ENCODE measurements at regions not wholly inside any gene's neighbourhood (a gene's known extent, or its start where the extent isn't known, plus 50 kb on each side); places are given as distances from the start of the nearest gene placed in this dataset.

GRCh38 chr14:24725311-24725710 is 91.3 kb upstream of the GZMB start:
- no peak overlapping the region for H3K4me3 Mint-ChIP-seq (ENCODE audit: unreplicated experiment)
- TF ChIP-seq, protein P1, sequence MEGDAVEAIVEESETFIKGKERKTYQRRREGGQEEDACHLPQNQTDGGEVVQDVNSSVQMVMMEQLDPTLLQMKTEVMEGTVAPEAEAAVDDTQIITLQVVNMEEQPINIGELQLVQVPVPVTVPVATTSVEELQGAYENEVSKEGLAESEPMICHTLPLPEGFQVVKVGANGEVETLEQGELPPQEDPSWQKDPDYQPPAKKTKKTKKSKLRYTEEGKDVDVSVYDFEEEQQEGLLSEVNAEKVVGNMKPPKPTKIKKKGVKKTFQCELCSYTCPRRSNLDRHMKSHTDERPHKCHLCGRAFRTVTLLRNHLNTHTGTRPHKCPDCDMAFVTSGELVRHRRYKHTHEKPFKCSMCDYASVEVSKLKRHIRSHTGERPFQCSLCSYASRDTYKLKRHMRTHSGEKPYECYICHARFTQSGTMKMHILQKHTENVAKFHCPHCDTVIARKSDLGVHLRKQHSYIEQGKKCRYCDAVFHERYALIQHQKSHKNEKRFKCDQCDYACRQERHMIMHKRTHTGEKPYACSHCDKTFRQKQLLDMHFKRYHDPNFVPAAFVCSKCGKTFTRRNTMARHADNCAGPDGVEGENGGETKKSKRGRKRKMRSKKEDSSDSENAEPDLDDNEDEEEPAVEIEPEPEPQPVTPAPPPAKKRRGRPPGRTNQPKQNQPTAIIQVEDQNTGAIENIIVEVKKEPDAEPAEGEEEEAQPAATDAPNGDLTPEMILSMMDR (IDR thresholded peaks at IDR 0.05) = no peak
- H3K27ac Mint-ChIP-seq (ENCODE audit: unreplicated experiment) = no peak overlapping the region
- peaks cover 5% of the 10 kb centered on the region for H3K9me3 Mint-ChIP-seq (ENCODE audit: unreplicated experiment)
- DNase-seq (ENCODE audit: extremely low spot score, unreplicated experiment) = no peak
- no peaks in the 10 kb centered on the region for H3K36me3 Mint-ChIP-seq (ENCODE audit: unreplicated experiment)
- H3K4me1 Mint-ChIP-seq (ENCODE audit: unreplicated experiment) = no peaks in the 10 kb centered on the region
- H3K27me3 Mint-ChIP-seq (ENCODE audit: unreplicated experiment) = peaks cover 11% of the 10 kb centered on the region

DNA sequence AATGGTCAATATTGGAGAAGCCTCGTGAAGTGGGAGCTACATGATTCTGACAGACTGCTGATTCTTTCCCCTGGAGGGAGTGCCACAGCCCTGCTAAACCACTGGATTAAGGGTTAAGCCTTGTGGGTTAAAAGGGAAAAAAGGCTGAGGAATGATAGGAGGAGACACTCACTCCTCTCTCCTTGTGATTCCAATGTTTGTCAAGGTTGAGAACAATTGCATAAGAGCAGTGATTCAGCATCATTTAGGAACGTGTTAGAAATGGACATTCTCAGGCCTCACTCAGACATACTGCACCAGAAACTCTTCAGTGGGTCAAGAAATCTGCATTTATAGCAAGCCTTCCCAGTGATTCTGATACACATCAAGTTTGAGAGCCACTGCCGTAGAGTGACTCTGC is 87.8 kb upstream of the GZMB start:
- peaks cover 13% of the 10 kb centered on the region for H3K27me3 Mint-ChIP-seq (ENCODE audit: unreplicated experiment)
- H3K36me3 Mint-ChIP-seq (ENCODE audit: unreplicated experiment) = no peaks in the 10 kb centered on the region
- H3K4me3 Mint-ChIP-seq (ENCODE audit: unreplicated experiment) = no peak overlapping the region
- H3K4me1 Mint-ChIP-seq (ENCODE audit: unreplicated experiment) = no peaks in the 10 kb centered on the region
- no peak overlapping the region for H3K27ac Mint-ChIP-seq (ENCODE audit: unreplicated experiment)
- TF ChIP-seq, protein P1 (IDR thresholded peaks at IDR 0.05) = no peak
- DNase-seq (ENCODE audit: extremely low spot score, unreplicated experiment) = no peak
- no peaks in the 10 kb centered on the region for H3K9me3 Mint-ChIP-seq (ENCODE audit: unreplicated experiment)

GRCh38 chr14:24715239-24715638 is 81.2 kb upstream of the GZMB start:
- H3K9me3 Mint-ChIP-seq (ENCODE audit: unreplicated experiment) = no peaks in the 10 kb centered on the region
- H3K4me1 Mint-ChIP-seq (ENCODE audit: unreplicated experiment) = no peaks in the 10 kb centered on the region
- no peak overlapping the region for H3K4me3 Mint-ChIP-seq (ENCODE audit: unreplicated experiment)
- DNase-seq (ENCODE audit: extremely low spot score, unreplicated experiment) = no peak
- TF ChIP-seq, protein P1 (IDR thresholded peaks at IDR 0.05) = no peak
- H3K36me3 Mint-ChIP-seq (ENCODE audit: unreplicated experiment) = no peaks in the 10 kb centered on the region
- H3K27ac Mint-ChIP-seq (ENCODE audit: unreplicated experiment) = no peak overlapping the region
- H3K27me3 Mint-ChIP-seq (ENCODE audit: unreplicated experiment) = peaks cover 22% of the 10 kb centered on the region

- no peak overlapping the region for H3K4me3 Mint-ChIP-seq (ENCODE audit: unreplicated experiment)
These were observed 79.4 kb upstream of the GZMB start for GRCh38 chr14:24713404-24713803.

DNA sequence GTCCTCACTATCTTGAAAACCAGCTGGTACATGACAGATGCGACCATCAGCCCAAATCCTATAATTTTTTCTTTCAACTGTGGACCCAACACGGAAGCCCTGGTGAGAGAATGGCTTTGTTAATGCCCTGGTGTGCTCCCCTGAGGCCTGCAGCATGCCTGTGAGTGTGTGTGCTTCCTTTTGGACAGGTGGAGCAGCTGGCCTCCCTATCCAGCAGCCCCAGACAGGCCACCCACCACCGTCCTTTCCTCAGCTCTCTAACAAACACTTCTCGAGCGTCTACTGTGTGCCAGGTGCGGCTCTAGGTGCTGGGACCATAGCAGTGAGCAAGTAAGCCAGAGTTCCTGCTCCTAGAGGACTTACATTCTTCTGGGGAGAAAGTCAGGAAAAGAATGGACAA is 78.9 kb upstream of the GZMB start:
- Mint-ChIP-seq H3K27me3 (ENCODE audit: unreplicated experiment) (peaks cover 17% of the 10 kb centered on the region), H3K36me3 (ENCODE audit: unreplicated experiment) (no peaks in the 10 kb centered on the region), H3K4me3 (ENCODE audit: unreplicated experiment) (no peak overlapping the region), H3K4me1 (ENCODE audit: unreplicated experiment) (no peaks in the 10 kb centered on the region), H3K9me3 (ENCODE audit: unreplicated experiment) (no peaks in the 10 kb centered on the region), H3K27ac (ENCODE audit: unreplicated experiment) (no peak overlapping the region)
- TF ChIP-seq, protein P1 (IDR thresholded peaks at IDR 0.05) = no peak
- no peak for DNase-seq (ENCODE audit: extremely low spot score, unreplicated experiment)

More at GRCh38 chr14:24713404-24713803, 79.4 kb upstream of the GZMB start:
- Mint-ChIP-seq H3K9me3 (ENCODE audit: unreplicated experiment) (no peaks in the 10 kb centered on the region), H3K27me3 (ENCODE audit: unreplicated experiment) (peaks cover 19% of the 10 kb centered on the region), H3K36me3 (ENCODE audit: unreplicated experiment) (no peaks in the 10 kb centered on the region), H3K4me1 (ENCODE audit: unreplicated experiment) (no peaks in the 10 kb centered on the region), H3K27ac (ENCODE audit: unreplicated experiment) (no peak overlapping the region)
- TF ChIP-seq, protein P1 (IDR thresholded peaks at IDR 0.05) = no peak
- DNase-seq (ENCODE audit: extremely low spot score, unreplicated experiment) = no peak
